Activated CD4-positive, alpha-beta T cell treated with anti-CD3 and anti-CD28 coated beads, Interleukin-2, amount 10 ng/mL, durations not matched to agents 24 days and 14 days (primary cell): ENCODE measurements at regions not wholly inside any gene's neighbourhood (a gene's known extent, or its start where the extent isn't known, plus 50 kb on each side); places are given as distances from the start of the nearest gene placed in this dataset.
A peak's percentile ranks its signal among the peaks of the same experiment; 100 is the strongest.

Experiments
- DNase-seq: peaks from one replicate; pipeline ENCODE4 v3.0.0; 2022
- H3K27ac Mint-ChIP-seq: one replicate; pipeline ENCODE4 v1.8.0; 2022; ENCODE audit warnings: mild to moderate bottlenecking, mixed read lengths
- H3K27me3 Mint-ChIP-seq: one replicate; pipeline ENCODE4 v1.8.0; 2022; ENCODE audit warnings: mixed read lengths
- H3K36me3 Mint-ChIP-seq: one replicate; pipeline ENCODE4 v1.8.0; 2022; ENCODE audit warnings: low read depth, mild to moderate bottlenecking, mixed read lengths
- H3K4me1 Mint-ChIP-seq: one replicate; pipeline ENCODE4 v1.8.0; 2021; ENCODE audit warnings: mixed read lengths
- H3K4me3 Mint-ChIP-seq: one replicate; pipeline ENCODE4 v1.8.0; 2022; ENCODE audit warnings: mild to moderate bottlenecking, moderate library complexity, mixed read lengths
- H3K9me3 Mint-ChIP-seq: one replicate; pipeline ENCODE4 v1.8.0; 2021; ENCODE audit warnings: mixed read lengths
- intact Hi-C: fragments of 100-400 bp; cut with micrococcal nuclease; formaldehyde crosslinking; loops from one replicate; pipeline ENCODE4 v1.15.1; 2023

DNA sequence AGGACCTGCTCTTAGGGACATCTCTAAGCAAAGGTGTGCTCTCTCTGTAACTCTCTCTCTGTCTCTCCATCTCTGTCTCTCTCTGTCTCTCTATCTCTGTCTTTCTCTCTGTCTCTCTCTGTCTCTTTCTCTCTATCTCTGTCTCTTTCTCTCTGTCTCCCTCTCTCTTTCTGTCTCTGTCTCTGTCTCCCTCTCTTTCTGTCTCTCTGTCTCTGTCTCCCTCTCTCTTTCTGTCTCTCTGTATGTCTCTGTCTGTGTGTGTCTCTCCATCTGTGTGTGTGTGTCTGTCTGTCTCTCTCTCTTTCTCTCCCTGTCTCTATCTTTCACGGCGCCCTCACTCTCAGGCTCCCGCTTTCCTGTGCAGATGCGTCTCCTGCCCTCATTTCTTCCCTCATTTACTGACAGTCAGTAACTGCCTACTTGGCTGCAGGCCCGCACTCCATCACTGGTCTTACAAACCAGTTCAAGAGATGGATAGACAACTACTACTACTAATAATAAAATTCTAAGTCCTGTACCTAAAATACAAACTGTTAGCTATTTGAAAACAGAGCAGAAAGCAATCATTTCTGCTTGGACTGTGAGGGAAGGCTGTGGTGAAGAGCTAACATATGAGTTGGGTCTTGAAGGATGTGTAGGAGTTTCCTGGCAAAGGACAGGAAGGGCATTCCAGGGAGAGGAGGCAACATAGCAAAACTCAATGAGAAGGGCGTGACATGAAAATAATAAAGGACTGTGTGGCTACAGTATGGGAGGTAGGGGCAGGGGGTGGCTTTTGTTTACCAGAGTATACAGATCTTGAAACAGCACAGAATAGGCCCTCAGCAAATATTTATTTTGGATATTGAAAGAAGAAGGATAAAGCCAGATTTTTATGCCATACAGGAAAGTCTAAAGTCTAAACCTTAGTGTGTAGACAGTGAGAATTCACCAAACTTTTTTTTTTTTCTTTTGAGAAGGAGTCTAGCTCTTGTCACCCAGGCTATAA, 67.8 kb upstream of the TAB2 start:
- H3K9me3 Mint-ChIP-seq = peaks cover 4% of the 10 kb centered on the region
- peak overlapping the region; percentile 78 for H3K27ac Mint-ChIP-seq
- H3K4me1 Mint-ChIP-seq = peaks cover 41% of the 10 kb centered on the region
- intact Hi-C loops = loop anchor here (2.0 to 5.0 kb wide), 3 partner anchors 15 to 38 kb away; no protein-coding TSS in a partner anchor
- peak overlapping the region; percentile 77 for H3K4me3 Mint-ChIP-seq
- H3K27me3 Mint-ChIP-seq = no peaks in the 10 kb centered on the region
- DNase-seq = no peak
- H3K36me3 Mint-ChIP-seq = peaks cover 6% of the 10 kb centered on the region

DNA sequence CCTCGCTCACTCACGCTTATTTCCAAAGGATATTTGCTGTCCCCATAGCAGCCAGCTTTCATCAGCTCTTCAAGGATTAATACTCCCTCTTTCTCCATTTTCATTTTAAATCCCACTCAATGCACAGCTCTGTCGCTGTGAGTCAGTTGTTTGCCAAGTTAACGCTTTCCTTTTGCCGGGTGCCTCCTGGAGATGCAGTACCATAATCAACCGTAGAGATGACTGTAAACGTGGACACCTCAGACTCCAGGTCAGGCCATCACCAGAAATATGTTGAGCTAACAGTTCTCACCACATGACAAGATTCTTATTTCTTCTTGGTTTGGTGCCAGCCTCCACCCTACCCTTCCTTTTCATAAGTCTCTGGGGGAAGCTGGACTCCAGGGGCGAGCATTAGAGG, 66.6 kb upstream of the TAB2 start:
- H3K27me3 Mint-ChIP-seq = no peaks in the 10 kb centered on the region

GRCh38 chr6:149252622-149253021, 64.9 kb upstream of the TAB2 start:
- H3K4me1 Mint-ChIP-seq = peaks cover 34% of the 10 kb centered on the region
- H3K4me3 Mint-ChIP-seq = no peak overlapping the region
- no peak for DNase-seq
- H3K27me3 Mint-ChIP-seq = no peaks in the 10 kb centered on the region
- H3K36me3 Mint-ChIP-seq = peaks cover 6% of the 10 kb centered on the region
- peak overlapping the region; percentile 12 for H3K27ac Mint-ChIP-seq
- H3K9me3 Mint-ChIP-seq = peaks cover 4% of the 10 kb centered on the region
- intact Hi-C loops = no loop called here

More for the DNA sequence above, 66.6 kb upstream of the TAB2 start:
- Mint-ChIP-seq H3K9me3 (peaks cover 4% of the 10 kb centered on the region), H3K36me3 (peaks cover 6% of the 10 kb centered on the region), H3K27ac (peak overlapping the region; percentile 7), H3K4me3 (no peak overlapping the region), H3K4me1 (peaks cover 44% of the 10 kb centered on the region)
- intact Hi-C loops = no loop called here
- DNase-seq = no peak

DNA sequence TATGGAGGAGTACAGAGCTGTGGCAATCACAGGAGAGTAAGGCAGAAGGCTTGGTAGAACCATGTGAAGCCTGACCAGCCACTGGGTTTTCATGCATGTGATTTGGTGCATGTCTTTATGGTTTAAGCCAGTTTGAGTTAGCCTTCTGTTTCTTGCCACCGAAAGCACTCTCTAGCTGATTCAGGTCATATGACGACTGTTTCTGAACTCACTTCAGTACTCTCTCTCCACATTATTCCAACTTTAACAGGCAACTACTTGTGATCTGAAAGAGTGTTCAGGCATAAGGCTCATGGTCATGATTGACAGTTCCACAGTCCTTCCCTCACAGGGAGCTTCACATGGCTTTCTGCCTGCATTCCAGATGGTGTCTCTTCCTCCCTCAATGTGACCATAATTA, 63.3 kb upstream of the TAB2 start:
- Mint-ChIP-seq H3K4me1 (peaks cover 30% of the 10 kb centered on the region), H3K36me3 (peaks cover 4% of the 10 kb centered on the region), H3K27ac (no peak overlapping the region), H3K9me3 (peaks cover 4% of the 10 kb centered on the region), H3K27me3 (no peaks in the 10 kb centered on the region), H3K4me3 (no peak overlapping the region)
- intact Hi-C loops = no loop called here
- DNase-seq = peak; percentile 54

- intact Hi-C loops = no loop called here
- Mint-ChIP-seq H3K4me3 (no peak overlapping the region), H3K27me3 (no peaks in the 10 kb centered on the region), H3K27ac (no peak overlapping the region), H3K36me3 (no peaks in the 10 kb centered on the region), H3K4me1 (peaks cover 41% of the 10 kb centered on the region), H3K9me3 (no peaks in the 10 kb centered on the region)
- no peak for DNase-seq
These were observed 57.8 kb upstream of the TAB2 start for GRCh38 chr6:149259753-149260152.

DNA sequence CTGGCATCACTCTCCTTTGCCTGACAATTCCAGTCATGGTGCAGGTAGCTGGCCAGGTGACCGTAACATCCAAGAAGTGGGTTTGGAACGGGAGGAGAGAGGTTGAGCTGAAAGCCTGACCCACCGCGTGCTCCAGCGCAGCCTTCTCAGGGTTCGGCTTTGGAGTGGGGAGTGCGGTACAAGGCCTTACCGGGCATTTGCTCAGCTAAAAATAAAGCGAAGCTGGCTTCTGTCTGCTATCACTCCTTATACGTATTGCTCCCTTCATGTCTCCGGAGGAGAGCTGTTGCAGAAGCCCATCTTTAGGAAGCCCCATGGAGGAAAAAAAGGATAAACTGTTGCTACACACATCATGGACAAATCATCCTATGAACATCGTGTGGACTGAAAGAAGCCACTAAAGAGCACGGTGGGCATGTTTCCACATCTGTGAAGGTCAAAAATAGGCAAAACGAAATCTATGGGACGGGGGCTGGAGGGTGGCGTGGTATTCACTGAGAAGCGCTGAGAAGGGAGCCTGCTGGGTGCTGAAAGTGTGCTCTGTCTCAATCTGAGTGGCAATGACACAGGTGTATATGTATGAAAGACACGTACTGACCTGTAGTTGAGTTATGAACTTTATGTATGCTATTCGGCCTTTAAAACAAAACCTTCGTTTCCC, 57.2 kb upstream of the TAB2 start:
- Mint-ChIP-seq H3K9me3 (no peaks in the 10 kb centered on the region), H3K4me1 (peaks cover 44% of the 10 kb centered on the region), H3K36me3 (no peaks in the 10 kb centered on the region), H3K27ac (no peak overlapping the region), H3K27me3 (no peaks in the 10 kb centered on the region), H3K4me3 (no peak overlapping the region)
- intact Hi-C loops = no loop called here
- no peak for DNase-seq

DNA sequence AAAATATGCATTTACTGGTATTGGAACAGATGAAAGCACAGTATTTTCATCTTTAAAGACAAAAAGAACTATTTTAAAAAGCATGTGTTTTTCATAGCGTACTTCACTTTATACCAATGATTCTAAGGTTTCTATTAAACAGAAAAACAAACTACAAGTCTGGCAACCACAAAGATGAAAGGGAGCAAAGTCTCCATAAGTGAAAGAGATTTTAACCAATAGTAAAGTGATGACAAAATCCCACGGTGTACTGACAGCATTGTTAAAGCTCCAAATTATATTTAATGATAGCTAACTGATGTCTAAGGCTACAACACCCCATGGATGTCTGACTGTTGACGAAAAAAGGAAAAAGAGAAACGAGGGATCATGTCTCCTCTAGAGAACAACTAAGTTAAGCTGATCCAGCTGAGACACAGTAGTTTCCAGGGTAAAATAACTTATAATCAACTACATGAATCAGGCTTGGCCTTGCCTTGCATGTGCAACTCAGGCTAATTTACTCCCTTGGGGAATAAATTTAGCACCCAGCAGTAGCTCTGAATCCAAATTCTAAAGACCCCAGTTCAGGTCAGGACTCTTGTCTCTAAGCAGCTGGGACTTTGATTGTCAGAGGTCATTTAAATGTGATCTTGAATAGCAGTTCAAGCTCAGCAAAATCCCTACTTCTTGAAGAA, 56.0 kb upstream of the TAB2 start:
- H3K9me3 Mint-ChIP-seq = no peaks in the 10 kb centered on the region
- peak overlapping the region; percentile 60 for H3K4me3 Mint-ChIP-seq
- DNase-seq = peak; percentile 56
- H3K27me3 Mint-ChIP-seq = no peaks in the 10 kb centered on the region
- peaks cover 51% of the 10 kb centered on the region for H3K4me1 Mint-ChIP-seq
- H3K27ac Mint-ChIP-seq = peak overlapping the region; percentile 77
- intact Hi-C loops = no loop called here
- no peaks in the 10 kb centered on the region for H3K36me3 Mint-ChIP-seq

GRCh38 chr6:149263321-149263720, 54.2 kb upstream of the TAB2 start:
- no peak overlapping the region for H3K4me3 Mint-ChIP-seq
- intact Hi-C loops = no loop called here
- no peak overlapping the region for H3K27ac Mint-ChIP-seq
- no peaks in the 10 kb centered on the region for H3K36me3 Mint-ChIP-seq
- no peaks in the 10 kb centered on the region for H3K9me3 Mint-ChIP-seq
- peaks cover 51% of the 10 kb centered on the region for H3K4me1 Mint-ChIP-seq
- no peak for DNase-seq
- H3K27me3 Mint-ChIP-seq = no peaks in the 10 kb centered on the region

GRCh38 chr6:149264629-149265028, 52.9 kb upstream of the TAB2 start:
- H3K27ac Mint-ChIP-seq = peak overlapping the region; percentile 75
- H3K4me1 Mint-ChIP-seq = peaks cover 43% of the 10 kb centered on the region
- peak; percentile 86 for DNase-seq
- intact Hi-C loops = loop anchor here (2.0 kb wide), 1 partner anchor 16 kb away; no protein-coding TSS in a partner anchor
- peak overlapping the region; percentile 58 for H3K4me3 Mint-ChIP-seq
- H3K9me3 Mint-ChIP-seq = no peaks in the 10 kb centered on the region
- no peaks in the 10 kb centered on the region for H3K36me3 Mint-ChIP-seq
- H3K27me3 Mint-ChIP-seq = no peaks in the 10 kb centered on the region

- peaks cover 42% of the 10 kb centered on the region for H3K4me1 Mint-ChIP-seq
- no peaks in the 10 kb centered on the region for H3K36me3 Mint-ChIP-seq
- H3K27ac Mint-ChIP-seq = no peak overlapping the region
- no peaks in the 10 kb centered on the region for H3K27me3 Mint-ChIP-seq
- no peak for DNase-seq
- peaks cover 3% of the 10 kb centered on the region for H3K9me3 Mint-ChIP-seq
- H3K4me3 Mint-ChIP-seq = peak overlapping the region; percentile 0
- intact Hi-C loops = loop anchor here (2.0 kb wide), 1 partner anchor 17 kb away; no protein-coding TSS in a partner anchor
These were observed 51.6 kb upstream of the TAB2 start for GRCh38 chr6:149265945-149266344.

DNA sequence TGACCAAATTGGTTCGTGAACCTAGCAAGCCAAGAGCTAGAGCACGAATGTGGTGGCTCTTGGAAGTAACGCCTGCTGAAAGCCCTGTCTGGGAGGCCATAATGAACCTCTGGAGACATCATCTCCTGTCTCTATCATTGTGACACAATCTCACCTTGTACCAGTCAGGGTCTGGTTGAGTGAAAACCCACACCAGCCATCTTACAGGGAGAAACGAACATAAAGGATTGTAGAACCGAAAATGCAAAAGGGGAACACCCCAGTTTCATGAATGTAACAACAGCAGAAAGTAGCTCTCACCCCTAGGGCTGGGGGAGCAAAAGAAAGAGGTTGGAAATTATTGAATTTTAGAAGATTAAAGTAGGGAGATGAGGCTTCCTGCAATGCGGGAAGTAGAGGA, 50.9 kb upstream of the TAB2 start:
- Mint-ChIP-seq H3K27ac (peak overlapping the region; percentile 2), H3K27me3 (no peaks in the 10 kb centered on the region), H3K9me3 (peaks cover 4% of the 10 kb centered on the region), H3K4me3 (no peak overlapping the region), H3K4me1 (peaks cover 43% of the 10 kb centered on the region), H3K36me3 (no peaks in the 10 kb centered on the region)
- intact Hi-C loops = no loop called here
- peak; percentile 52 for DNase-seq

GRCh38 chr6:149267072-149267471, 50.4 kb upstream of the TAB2 start:
- peaks cover 43% of the 10 kb centered on the region for H3K4me1 Mint-ChIP-seq
- intact Hi-C loops = no loop called here
- H3K27ac Mint-ChIP-seq = peak overlapping the region; percentile 2
- no peak overlapping the region for H3K4me3 Mint-ChIP-seq
- peak; percentile 51 for DNase-seq
- H3K9me3 Mint-ChIP-seq = peaks cover 7% of the 10 kb centered on the region
- peaks cover 3% of the 10 kb centered on the region for H3K36me3 Mint-ChIP-seq
- H3K27me3 Mint-ChIP-seq = no peaks in the 10 kb centered on the region

DNA sequence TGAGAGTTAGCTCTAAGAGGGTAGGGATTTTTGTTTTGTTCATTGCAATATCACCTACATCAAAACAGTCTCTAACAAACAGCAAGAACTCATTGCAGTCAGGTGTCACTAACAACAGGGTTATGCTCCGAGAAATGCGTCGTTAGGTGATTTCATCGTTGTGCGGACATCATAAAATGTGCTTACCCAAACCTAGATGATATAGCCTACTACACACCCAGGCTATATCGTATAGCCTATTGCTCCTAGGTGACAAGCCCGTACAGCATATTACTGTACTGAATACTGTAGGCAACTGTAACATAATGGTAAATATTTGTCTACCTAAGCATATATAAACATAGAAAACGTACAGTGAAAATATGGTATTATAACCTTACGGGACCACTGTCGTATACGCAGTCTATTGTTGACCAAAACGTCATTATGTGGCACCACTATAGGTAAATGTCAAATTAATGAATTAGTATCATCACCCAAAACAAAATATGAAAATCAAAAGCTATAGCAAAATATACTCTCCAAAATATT, 49.9 kb upstream of the TAB2 start:
- intact Hi-C loops = no loop called here
- DNase-seq = no peak
- Mint-ChIP-seq H3K36me3 (peaks cover 3% of the 10 kb centered on the region), H3K27ac (no peak overlapping the region), H3K27me3 (no peaks in the 10 kb centered on the region), H3K4me3 (no peak overlapping the region), H3K4me1 (peaks cover 48% of the 10 kb centered on the region), H3K9me3 (peaks cover 7% of the 10 kb centered on the region)
